Mucosa of gallbladder (tissue), 1 donor: ENCODE measurements at regions not wholly inside any gene's neighbourhood (a gene's known extent, or its start where the extent isn't known, plus 50 kb on each side); places are given as distances from the start of the nearest gene placed in this dataset.
"Not testable (repeated sequence)": the region's sequence is repeated elsewhere in the genome, so short reads cannot be mapped to it uniquely, and the experiment has no call there.

Experiments
- DNase-seq: peaks from one replicate; pipeline ENCODE4 v3.0.0-alpha.2; 2020; ENCODE audit warnings: low spot score
- donor health status: DM: no; HTN: no; CAD: no.

DNA sequence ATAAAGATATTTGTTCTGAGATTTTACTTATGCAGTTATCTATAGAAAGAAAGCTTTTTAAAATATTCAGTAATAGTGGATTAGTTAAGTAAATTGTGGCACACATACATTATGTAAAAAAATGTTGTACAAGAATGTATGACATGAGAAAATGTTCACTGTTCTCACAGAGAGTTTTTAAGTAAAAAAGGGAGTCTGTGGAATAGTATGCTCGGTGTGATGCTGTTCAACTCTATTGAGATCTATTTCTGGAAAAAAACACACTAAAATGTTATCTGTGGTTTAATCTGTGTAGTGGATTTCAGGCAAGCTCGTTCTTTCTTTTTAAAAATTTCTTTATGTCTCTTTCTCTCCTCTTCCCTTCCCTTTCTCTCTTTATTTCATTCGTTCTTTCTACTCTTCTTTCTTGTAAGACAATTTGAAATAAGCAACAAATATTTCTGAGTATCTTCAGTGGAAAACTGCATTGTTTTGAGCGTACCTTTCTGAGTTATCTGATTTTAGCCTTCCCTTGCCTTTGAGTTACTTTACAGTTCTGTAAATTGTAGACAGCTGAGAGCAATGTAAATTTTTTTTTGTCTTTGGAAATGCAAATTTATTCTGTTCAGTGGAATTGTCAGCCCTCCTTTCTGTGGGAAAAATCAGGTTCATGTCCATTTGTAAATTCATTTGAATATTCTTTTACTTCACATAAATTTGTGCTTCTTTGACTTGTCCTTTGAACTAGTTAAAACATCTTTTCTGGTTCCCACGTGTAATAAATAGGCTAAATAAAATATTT is 229.0 kb upstream of the NOX3 start:
- DNase-seq, result no peak

DNA sequence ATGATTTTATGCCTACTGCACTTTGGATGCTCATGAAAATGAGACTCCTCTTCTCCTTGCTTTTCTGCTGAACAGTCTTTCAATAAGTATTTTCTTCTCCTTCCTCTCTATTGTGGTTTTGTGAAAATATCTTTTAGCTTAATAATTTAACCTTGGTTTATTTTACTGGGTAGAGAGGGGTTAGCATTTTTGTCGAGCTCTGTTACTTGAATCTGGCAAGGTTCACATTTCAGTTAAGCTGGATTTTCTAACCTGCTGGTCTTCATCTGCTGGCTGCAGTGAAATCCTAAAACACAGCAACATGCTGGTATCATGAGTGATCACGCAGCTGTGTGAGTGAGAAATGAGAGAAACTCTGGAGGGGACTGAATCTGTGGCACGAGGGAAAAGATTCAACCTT is 222.7 kb upstream of the NOX3 start:
- DNase-seq, result no peak

DNA sequence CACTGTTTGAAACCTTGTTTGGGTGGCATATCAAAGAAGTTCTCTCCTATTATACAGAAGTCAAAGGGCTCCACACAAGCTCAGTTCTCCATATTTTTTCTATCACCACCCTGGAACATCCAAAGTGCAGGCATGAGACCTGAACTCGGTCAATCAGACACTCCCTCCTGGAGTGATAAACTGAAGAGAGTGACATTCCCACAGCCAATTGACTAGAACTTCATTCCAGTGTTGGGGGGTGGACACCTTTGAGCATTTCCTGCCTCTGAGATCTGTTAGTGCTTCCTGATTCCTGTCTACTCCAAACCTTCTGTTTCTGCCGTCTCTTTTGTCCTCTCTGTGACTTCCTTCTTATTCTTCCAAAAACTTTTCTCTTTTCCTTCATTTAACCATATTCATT is 220.7 kb upstream of the NOX3 start:
- no peak for DNase-seq

DNA sequence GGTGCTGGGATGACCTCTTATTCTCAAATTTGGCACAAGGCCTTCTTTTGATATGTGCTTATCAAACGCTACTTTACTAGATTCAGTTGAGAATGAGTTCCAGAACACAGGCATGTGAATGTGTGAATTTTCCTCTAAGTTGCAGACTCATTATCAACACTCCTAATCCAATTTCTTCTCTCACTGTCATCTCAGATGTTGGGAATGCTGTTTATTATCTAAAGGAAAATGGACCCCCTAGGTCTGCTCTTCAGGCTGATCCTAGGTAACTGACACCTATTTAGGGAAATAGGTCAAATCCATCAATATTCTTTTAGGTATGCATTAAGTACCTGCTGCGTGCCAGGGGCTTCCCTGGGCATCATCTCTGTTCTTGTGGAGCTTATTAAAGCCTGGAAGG is 215.0 kb upstream of the NOX3 start:
- DNase-seq, result no peak

DNA sequence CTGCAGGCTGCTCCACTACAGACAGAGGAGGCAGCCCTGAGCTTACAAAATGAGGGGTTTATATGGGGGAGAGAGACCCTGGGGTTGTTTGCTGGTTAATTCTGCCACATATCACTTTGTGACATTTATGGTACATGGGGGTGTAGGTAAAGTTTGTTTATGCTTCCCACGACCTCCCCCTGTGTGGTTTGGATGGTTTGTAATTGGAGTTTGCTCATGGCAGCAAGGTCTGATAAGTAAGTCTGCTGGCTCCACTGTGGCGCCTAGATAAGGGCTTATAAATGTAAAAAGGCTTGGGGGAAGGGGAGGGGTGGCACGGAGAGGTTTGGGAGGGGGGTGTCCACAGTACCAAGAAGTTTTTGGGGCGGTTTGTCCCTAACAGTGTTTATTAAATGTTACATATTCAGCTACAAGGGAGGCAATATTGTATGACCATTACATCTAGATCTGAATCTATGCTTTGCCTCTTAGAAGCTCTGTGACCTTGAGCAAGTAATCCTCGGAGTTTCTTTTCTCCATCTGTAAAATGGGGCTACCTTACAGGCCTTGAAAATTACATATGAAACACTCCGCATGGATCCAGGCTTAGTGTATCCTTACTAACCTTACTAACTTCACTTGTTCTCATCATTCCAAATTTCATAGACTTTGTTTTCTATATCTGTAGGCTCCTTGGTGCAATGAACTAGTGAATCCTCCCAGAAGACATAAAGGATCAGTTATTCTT is 204.8 kb upstream of the NOX3 start:
- DNase-seq, result no peak

DNA sequence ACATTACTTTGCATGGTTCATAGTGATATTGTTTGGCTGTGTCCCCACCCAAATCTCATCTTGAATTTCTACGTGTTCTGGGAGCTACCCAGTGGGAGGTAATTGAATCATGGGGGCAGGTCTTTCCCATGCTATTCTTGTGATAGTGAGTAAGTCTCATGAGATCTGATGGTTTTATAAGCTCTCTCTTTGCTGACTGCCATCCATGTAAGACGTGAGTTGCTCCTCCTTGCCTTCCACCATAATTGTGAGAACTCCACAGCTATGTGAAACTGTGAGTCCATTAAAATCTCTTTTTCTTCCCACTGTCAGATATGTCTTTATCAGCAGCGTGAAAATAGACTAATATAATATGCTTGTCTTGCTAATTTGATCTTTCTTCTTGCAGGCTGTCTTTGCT is 200.4 kb upstream of the NOX3 start:
- DNase-seq, result no peak

DNA sequence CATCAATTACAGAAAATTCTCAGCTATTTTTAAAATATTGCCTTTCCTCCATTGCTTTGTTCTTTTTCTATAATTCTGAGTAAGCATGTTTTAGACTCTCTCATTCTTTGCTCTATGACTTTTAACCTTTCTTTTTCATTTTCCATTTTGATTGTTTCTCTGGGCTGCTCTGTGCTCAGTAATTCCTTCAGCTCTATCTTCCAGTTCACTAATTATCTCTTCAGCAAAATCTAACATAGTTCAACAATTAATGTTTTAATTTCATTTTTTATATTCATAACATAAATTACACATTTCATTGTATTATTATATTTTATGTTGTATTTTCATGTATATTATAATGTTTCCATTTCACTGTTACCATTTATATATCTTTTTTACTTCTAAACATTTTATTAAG is 198.8 kb upstream of the NOX3 start:
- no peak for DNase-seq

DNA sequence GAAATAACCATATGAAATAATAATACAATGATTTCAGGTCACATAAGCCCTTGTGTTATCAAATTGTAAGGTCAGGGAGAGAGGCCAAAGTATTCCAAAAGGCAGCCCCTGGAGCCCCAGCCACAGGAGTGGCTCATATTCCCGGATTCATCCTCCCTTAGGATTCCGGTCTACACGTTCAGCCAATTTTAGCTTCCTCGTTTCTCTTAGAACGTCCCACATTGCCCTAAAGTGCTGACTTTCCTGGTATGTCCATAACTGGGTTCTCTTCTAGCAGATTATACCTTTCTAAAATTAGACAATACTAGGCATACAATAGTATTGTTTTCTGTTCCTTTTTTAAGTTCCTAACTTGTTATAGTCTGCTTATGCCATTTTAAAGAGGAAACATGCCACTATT is 192.7 kb upstream of the NOX3 start:
- DNase-seq, result no peak

DNA sequence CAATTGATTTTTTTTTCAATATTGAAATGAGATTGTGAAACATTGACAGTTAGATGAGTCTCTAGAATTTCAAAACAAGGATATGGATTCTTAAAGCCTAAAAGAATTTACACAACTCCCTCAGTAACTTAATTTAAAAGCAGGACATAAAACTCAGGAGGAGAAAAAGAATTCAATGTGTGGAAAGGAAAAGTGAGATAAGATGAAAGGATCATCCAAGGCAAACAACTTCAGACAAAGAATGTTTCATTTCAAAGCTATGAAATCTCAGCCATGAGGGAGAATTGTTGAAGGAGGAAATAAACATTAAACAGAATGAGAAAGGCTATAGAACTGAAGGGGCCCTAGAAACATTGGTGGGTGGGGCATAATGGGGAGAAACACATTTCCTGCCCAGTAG is 191.7 kb upstream of the NOX3 start:
- DNase-seq, result no peak

DNA sequence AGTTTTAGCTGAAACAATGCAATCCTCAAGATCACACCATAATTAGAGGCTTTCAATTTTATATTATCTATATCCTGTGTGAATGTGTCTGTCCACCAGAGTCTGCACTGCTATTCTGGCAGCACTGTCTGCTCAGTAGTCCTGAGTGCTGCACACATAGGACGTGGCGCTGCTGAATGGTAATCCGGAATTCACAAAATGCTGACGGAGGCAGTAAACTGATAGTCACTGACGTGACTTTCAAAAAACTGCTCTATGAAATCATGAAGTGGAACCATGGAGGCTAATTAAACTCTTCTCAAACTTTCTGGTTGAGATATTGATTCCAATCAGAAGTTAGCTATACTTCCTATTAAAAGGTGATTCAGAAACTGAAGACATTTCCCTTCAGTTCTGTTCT is 190.8 kb upstream of the NOX3 start:
- DNase-seq, result no peak

DNA sequence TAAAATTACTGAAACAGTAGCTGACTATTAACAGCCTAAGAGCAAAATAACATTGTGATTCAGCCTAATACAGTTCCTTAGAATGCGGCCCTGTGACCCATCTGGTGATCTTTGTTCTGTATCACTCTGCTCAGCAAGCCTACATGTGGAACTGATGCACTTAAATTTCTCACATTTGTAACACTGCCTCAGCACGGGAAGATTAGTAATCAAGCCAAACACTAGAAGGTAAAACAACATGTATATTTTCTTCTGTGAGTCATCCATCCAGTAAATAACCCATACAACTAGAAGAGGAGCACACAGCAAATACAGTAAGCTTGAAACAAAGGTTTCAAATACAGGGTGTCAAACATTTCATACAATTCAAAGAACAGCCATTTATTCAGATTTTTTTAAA is 189.7 kb upstream of the NOX3 start:
- DNase-seq, result no peak

DNA sequence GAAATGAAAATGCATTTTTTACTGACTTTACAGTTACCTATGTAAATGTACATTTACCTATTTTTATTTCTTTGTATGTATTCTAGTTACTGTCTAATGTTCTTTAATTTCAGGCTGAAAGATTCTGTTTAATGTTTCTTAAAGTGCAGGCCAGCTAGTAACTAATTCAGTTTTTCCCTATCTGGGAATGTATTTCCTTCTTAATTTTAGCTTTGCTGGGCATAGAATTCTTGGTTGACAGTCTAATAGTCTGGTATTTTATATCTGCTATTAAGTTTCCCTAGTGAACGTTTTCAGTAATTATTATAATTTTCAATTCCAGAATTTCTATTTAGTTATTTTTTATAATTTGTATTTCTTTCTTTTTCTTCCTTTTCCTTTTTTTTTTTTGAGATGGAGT is 186.0 kb upstream of the NOX3 start:
- no peak for DNase-seq

DNA sequence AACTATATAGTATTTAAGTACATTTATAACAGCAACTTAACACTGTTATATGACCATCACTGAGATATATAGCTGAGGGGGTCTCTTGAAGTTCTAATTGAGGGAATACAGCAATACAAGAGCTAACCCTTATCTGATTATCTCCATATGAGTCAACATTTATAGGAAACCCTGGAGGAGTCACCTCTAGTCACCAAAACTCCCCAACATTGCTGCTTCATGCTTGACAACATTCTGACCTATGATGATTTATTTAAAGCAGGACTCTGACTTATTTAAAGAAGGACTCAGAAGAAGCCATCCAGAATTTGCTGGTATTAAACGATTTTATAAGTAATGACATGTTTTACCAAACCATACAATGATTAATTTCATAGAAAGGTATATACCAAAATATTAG is 182.6 kb upstream of the NOX3 start:
- no peak for DNase-seq

DNA sequence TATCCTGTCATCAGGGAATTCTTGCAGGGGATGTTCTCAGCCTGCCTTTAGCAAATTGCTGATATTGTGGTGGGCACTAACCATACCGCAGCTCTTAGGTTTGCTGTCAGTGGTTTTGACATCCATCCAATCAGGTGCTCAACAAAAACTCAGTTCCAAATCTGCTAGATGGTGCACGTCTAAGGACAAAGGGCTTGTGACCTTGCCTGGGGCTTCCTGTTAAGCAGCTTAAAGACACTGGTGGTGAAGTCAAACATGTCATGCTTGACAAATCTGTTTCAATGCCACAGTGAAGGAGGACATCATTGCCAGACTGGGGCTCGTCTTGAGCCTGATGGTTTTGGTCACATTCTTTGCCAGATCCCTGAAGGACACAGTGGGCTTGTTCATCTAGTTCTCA is 179.8 kb upstream of the NOX3 start:
- DNase-seq, result no peak

DNA sequence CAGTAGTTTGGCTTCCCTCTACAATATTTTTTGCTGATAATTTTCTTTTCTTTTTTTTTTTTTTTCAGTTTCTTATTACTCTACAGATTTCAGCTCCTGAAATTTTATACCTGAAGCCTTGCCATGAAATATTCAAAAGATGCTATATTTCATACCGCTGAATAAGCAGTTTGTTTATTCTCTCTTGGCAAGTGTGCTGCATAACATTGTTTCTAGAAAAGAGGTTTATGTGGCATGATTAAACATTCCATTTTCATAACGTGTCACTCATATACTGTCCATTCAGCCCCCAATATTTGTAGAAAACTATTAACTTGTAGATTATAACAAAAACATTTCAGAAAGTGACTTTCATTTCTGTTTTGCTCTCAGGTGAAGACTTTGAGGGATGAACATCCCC is 174.4 kb upstream of the NOX3 start:
- no peak for DNase-seq

DNA sequence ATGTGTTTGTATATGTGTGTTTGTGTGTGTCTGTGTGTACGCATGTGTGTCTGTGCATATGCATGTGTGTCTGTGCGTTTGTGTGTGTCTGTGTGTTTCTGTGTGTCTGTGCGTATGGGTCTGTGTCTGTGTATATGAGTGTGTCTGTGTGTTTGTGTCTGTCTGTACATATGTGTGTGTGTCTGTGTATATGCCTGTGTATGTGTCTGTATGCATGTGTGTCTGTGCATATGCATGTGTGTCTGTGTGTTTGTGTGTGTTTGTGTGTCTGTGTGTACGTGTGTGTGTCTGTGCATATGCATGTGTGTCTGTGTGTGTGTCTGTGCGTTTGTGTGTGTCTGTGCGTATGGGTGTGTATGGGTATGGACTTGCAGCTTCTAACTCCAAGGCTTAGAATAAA is 174.0 kb upstream of the NOX3 start:
- no peak for DNase-seq

DNA sequence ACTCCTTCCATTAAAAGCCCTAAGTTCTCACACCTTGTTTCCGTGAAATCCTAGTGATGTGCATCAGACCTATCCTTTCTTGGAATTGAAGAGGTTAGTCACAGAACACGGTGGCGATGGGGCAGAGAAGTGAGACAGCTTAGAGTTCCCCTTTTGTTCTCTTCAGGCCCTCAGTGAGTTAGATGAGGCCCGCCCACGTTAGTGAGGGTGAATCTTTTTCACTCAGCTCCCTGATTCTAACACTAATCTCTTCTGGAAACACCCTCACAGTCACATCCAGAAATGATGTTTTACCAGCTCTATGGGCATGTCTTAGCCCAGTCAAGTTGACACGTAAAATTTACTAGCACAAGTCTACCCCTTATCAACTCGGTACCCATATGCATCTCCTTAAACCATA is 172.7 kb upstream of the NOX3 start:
- no peak for DNase-seq

DNA sequence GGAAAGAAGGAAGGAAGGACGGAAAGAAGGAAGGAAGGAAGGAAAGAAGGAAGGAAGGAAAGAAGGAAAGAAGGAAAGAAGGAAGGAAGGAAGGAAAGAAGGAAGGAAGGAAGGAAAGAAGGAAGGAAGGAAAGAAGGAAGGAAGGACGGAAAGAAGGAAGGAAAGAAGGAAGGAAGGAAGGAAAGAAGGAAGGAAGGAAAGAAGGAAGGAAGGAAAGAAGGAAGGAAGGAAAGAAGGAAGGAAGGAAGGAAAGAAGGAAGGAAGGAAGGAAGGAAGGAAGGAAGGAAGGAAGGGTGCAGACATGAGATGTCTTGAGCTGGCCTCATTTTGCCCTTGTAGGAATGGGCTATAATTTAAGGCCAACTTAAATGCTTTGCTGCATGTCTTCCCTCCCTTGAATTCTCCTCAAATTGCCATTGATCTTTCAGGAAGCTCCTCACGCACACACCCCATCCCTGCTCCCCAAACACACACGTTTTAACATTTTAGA is 172.1 kb upstream of the NOX3 start:
- DNase-seq, result not testable (repeated sequence)

DNA sequence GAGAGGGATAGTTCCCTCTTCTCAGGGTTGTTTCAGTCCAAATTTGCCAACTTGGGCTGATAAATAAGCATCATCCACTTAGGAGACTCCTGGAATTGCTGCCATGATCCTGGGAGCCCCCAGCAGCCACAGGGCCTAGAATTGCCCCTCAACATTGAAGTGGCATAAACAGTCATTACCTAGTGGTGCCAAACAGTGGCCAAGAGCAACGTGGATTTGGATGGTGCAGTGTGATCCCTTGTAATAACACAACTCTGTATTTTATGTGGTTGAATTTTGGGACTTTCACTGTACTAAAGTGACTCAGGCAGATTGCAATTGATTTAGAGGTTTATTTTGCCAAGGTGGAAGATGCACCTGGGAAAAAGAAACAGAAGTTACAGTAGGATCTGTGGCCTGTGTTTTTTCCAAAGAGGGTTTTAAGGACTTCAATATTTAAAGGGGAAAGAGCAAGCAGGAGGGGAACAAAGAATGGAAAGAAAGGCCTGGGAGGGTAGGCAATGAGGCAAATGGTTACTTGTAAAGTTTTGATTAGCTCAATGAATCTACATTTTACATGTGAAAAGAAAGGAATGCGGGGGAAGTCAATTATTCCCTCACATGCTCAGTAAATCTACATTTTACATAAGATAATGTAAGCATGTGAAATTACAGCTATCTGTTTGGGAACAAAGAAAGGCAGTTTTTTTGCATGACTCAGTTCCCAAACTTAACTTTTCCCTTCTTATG is 168.0 kb upstream of the NOX3 start:
- no peak for DNase-seq

DNA sequence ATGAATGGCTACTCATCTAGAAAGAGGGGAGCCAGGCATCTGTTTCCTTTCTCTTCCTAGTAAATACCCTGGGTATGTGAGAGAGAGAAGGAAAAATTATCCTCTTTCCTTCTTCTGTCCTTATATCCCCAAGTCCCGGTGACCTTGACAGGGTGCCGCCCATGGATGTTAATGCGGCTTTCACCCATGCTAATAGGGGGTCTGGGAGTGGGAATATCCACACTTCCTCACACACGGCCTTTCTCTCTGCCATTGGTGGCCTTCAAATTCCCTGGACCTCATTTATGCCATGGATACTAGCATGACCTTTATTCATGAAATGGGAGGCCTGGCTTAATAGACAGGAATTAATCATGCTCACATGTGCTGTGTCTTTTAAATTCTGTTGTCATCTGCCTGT is 159.0 kb upstream of the NOX3 start:
- DNase-seq, result no peak

DNA sequence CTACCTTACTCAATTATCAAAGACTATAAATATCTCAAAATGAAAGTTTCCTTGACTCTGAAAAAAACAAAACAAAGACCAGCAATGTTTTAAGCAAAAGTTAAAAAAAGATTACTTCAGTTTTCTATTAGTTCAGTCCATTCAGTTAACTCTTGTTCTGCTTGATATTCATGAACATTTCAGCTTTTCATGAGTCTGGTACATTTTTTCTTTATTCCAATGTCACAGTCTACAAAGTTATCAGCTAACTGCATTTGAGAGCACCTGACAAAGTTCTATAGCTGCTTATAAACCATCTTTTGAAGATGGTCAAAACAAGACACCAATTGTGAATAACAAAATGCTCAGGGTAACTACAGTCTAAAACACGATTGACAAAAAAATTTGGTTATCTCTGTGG is 156.1 kb upstream of the NOX3 start:
- no peak for DNase-seq

DNA sequence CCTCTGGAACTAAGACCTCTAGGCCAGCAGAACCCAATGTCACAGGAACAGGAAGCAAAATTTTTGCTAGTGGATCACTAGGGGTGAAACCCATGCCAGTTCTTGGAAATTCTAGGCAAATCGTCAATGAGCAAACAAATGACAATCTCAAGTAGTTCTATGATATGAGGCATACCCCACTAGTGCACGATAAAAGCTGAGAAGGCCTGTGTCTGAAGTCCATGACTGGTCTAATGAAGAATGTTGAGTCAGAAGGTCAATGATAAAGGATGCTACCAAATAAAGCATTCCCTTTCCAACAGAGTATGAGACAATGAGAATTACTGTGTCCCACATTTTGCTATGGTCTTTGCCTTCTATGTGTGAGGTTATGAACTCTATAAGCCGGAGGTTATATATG is 149.4 kb upstream of the NOX3 start:
- DNase-seq, result no peak

DNA sequence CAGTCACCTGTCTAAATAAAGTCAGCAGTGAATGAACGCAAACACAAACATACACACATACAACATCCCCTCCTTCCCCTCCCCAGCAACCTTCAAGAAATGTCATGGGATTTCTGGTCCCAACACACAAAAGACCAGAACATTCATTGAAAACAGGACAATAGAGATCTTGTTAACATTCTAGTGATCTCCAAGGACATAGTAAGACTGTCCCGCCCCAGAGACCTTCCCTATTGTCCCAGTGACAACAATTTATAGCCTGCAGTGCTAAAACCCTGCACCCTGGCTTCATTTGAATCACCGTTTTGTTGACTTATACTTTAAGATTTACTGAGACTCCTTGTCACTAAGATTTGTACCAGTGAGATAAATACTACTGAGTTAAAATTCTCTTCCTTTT is 143.9 kb upstream of the NOX3 start:
- no peak for DNase-seq
